Esophagus muscularis mucosa (tissue), 3 donors: ENCODE measurements at regions not wholly inside any gene's neighbourhood (a gene's known extent, or its start where the extent isn't known, plus 50 kb on each side); places are given as distances from the start of the nearest gene placed in this dataset.

Experiments
- CTCF ChIP-seq, 3 experiments: fragments of 200-600 bp in 2 of 3; fragments of 450-650 bp in 1 of 3; sonication (generic) in 2 of 3; IDR thresholded peaks; one replicate each; pipeline ENCODE4 v1.5.1; 2017 to 2019; ENCODE audit warnings: antibody characterized with exemption in 3 of 3, mild to moderate bottlenecking in 2 of 3, moderate library complexity in 1 of 3
- POLR2A ChIP-seq: fragments of 450-650 bp; IDR thresholded peaks from one replicate; pipeline ENCODE4 v1.6.1; 2017; ENCODE audit warnings: antibody characterized with exemption, moderate library complexity, mild to moderate bottlenecking, low read depth
- POLR2AphosphoS5 ChIP-seq, 2 donors: sonication (generic); formaldehyde crosslinking; IDR thresholded peaks; one replicate each; pipeline ENCODE4 v1.6.1; 2017; ENCODE audit warnings: antibody characterized with exemption in 2 of 2

- TF ChIP-seq CTCF (IDR thresholded peaks at IDR 0.05) (no peak), POLR2A (no peak), POLR2AphosphoS5 (IDR thresholded peaks at IDR 0.05) (no peak)
These were observed 314.1 kb downstream of the TMEM121 start for GRCh38 chr14:105840266-105841021.
